Activated T-cell treated with anti-CD3 and anti-CD28 coated beads, Interleukin-2, amount 50 U/mL, for 48 hours (primary cell): ENCODE measurements at regions not wholly inside any gene's neighbourhood (a gene's known extent, or its start where the extent isn't known, plus 50 kb on each side); places are given as distances from the start of the nearest gene placed in this dataset.
"Not testable (repeated sequence)": the region's sequence is repeated elsewhere in the genome, so short reads cannot be mapped to it uniquely, and the experiment has no call there.

Experiments used
- DNase-seq, 2 experiments: peaks; one replicate each; pipeline ENCODE4 v3.0.0-alpha.2; 2020

- DNase-seq = no peak
Observed at GRCh38 chr18:47399475-47399874, 148.0 kb upstream of the SKOR2 start.

- peak; percentile 29 to 36 for DNase-seq
Observed at GRCh38 chr18:47397671-47398319, 146.3 kb upstream of the SKOR2 start.

- DNase-seq = no peak
Observed at GRCh38 chr18:47391665-47392064, 140.2 kb upstream of the SKOR2 start.

GRCh38 chr18:47390410-47391024 is 139.1 kb upstream of the SKOR2 start:
- no peak for DNase-seq

GRCh38 chr18:47389210-47389609 is 137.8 kb upstream of the SKOR2 start:
- no peak for DNase-seq

- no peak for DNase-seq
Observed at GRCh38 chr18:47387864-47388263, 136.4 kb upstream of the SKOR2 start.

- DNase-seq = no peak
Observed at GRCh38 chr18:47383729-47384128, 132.3 kb upstream of the SKOR2 start.

GRCh38 chr18:47381975-47382570 is 130.6 kb upstream of the SKOR2 start:
- no peak for DNase-seq

GRCh38 chr18:47380153-47380552 is 128.7 kb upstream of the SKOR2 start:
- no peak for DNase-seq

- DNase-seq = no peak
Observed at GRCh38 chr18:47373465-47373864, 122.0 kb upstream of the SKOR2 start.

- DNase-seq = no peak
Observed at GRCh38 chr18:47370052-47370451, 118.6 kb upstream of the SKOR2 start.

- DNase-seq = not testable (repeated sequence)
Observed at GRCh38 chr18:47354061-47354460, 102.6 kb upstream of the SKOR2 start.

- DNase-seq = no peak
Observed at GRCh38 chr18:47346016-47346415, 94.6 kb upstream of the SKOR2 start.

- no peak for DNase-seq
Observed at GRCh38 chr18:47345291-47345690, 93.8 kb upstream of the SKOR2 start.

GRCh38 chr18:47343291-47343690 is 91.8 kb upstream of the SKOR2 start:
- no peak for DNase-seq

GRCh38 chr18:47342566-47342965 is 91.1 kb upstream of the SKOR2 start:
- no peak for DNase-seq

- no peak for DNase-seq
Observed at GRCh38 chr18:47341678-47342077, 90.2 kb upstream of the SKOR2 start.

GRCh38 chr18:47334966-47335365 is 83.5 kb upstream of the SKOR2 start:
- DNase-seq = no peak

GRCh38 chr18:47333926-47334635 is 82.6 kb upstream of the SKOR2 start:
- DNase-seq = no peak

GRCh38 chr18:47331641-47332040 is 80.2 kb upstream of the SKOR2 start:
- DNase-seq = no peak

GRCh38 chr18:47331026-47331425 is 79.6 kb upstream of the SKOR2 start:
- DNase-seq = no peak

GRCh38 chr18:47323158-47323557 is 71.7 kb upstream of the SKOR2 start:
- DNase-seq = no peak

GRCh38 chr18:47321815-47322214 is 70.4 kb upstream of the SKOR2 start:
- no peak for DNase-seq
